ENCODE measurements at regions not wholly inside any gene's neighbourhood (a gene's known extent, or its start where the extent isn't known, plus 50 kb on each side); places are given as distances from the start of the nearest gene placed in this dataset.

- Histone ChIP-seq H3K4me3 (ENCODE audit: low read depth in 1 of 2, low read length in 2 of 2) (no peak overlapping the region), H3K27ac (ENCODE audit: low read length) (no peak overlapping the region), H3K36me3 (ENCODE audit: control insufficient read depth in 1 of 2, insufficient read depth in 2 of 2, low read length in 2 of 2) (no peaks in the 10 kb centered on the region), H3K27me3 (ENCODE audit: low read depth, low read length) (no peaks in the 10 kb centered on the region), H3K4me1 (ENCODE audit: control insufficient read depth in 1 of 2, insufficient read depth in 2 of 2, low read length in 2 of 2) (peaks cover 0 to 26% of the 10 kb centered on the region in 2 donors), H3K9me3 (ENCODE audit: control insufficient read depth in 1 of 2, low read length in 2 of 2) (no peaks in the 10 kb centered on the region)
Measured at GRCh38 chr10:44047361-44047760, 337.5 kb downstream of the CXCL12 start.

GRCh38 chr10:44046605-44047004, 338.3 kb downstream of the CXCL12 start:
- Histone ChIP-seq H3K36me3 (ENCODE audit: control insufficient read depth in 1 of 2, insufficient read depth in 2 of 2, low read length in 2 of 2) (no peaks in the 10 kb centered on the region), H3K9me3 (ENCODE audit: control insufficient read depth in 1 of 2, low read length in 2 of 2) (no peaks in the 10 kb centered on the region), H3K27ac (ENCODE audit: low read length) (no peak overlapping the region), H3K27me3 (ENCODE audit: low read depth, low read length) (no peaks in the 10 kb centered on the region), H3K4me1 (ENCODE audit: control insufficient read depth in 1 of 2, insufficient read depth in 2 of 2, low read length in 2 of 2) (peaks cover 0 to 26% of the 10 kb centered on the region in 2 donors), H3K4me3 (ENCODE audit: low read depth in 1 of 2, low read length in 2 of 2) (no peak overlapping the region)

GRCh38 chr10:44045020-44045419, 339.9 kb downstream of the CXCL12 start:
- no peaks in the 10 kb centered on the region for H3K27me3 ChIP-seq (ENCODE audit: low read depth, low read length)
- H3K27ac ChIP-seq (ENCODE audit: low read length) = no peak overlapping the region
- no peaks in the 10 kb centered on the region for H3K36me3 ChIP-seq (ENCODE audit: control insufficient read depth in 1 of 2, insufficient read depth in 2 of 2, low read length in 2 of 2)
- H3K4me1 ChIP-seq (ENCODE audit: control insufficient read depth in 1 of 2, insufficient read depth in 2 of 2, low read length in 2 of 2) = peaks cover 0 to 26% of the 10 kb centered on the region in 2 donors
- no peaks in the 10 kb centered on the region for H3K9me3 ChIP-seq (ENCODE audit: control insufficient read depth in 1 of 2, low read length in 2 of 2)
- H3K4me3 ChIP-seq (ENCODE audit: low read depth in 1 of 2, low read length in 2 of 2) = no peak overlapping the region

GRCh38 chr10:44044549-44044948, 340.3 kb downstream of the CXCL12 start:
- Histone ChIP-seq H3K27me3 (ENCODE audit: low read depth, low read length) (no peaks in the 10 kb centered on the region), H3K36me3 (ENCODE audit: control insufficient read depth in 1 of 2, insufficient read depth in 2 of 2, low read length in 2 of 2) (no peaks in the 10 kb centered on the region), H3K27ac (ENCODE audit: low read length) (no peak overlapping the region), H3K9me3 (ENCODE audit: control insufficient read depth in 1 of 2, low read length in 2 of 2) (no peaks in the 10 kb centered on the region), H3K4me3 (ENCODE audit: low read depth in 1 of 2, low read length in 2 of 2) (no peak overlapping the region), H3K4me1 (ENCODE audit: control insufficient read depth in 1 of 2, insufficient read depth in 2 of 2, low read length in 2 of 2) (peaks cover 0 to 26% of the 10 kb centered on the region in 2 donors)

GRCh38 chr10:44043646-44044375, 341.1 kb downstream of the CXCL12 start:
- no peak overlapping the region for H3K27ac ChIP-seq (ENCODE audit: low read length)

GRCh38 chr10:44042926-44043602, 341.8 kb downstream of the CXCL12 start:
- H3K27ac ChIP-seq (ENCODE audit: low read length) = no peak overlapping the region
- no peak overlapping the region for H3K4me3 ChIP-seq (ENCODE audit: low read depth in 1 of 2, low read length in 2 of 2)
- peaks cover 0 to 26% of the 10 kb centered on the region in 2 donors for H3K4me1 ChIP-seq (ENCODE audit: control insufficient read depth in 1 of 2, insufficient read depth in 2 of 2, low read length in 2 of 2)
- no peaks in the 10 kb centered on the region for H3K36me3 ChIP-seq (ENCODE audit: control insufficient read depth in 1 of 2, insufficient read depth in 2 of 2, low read length in 2 of 2)
- H3K9me3 ChIP-seq (ENCODE audit: control insufficient read depth in 1 of 2, low read length in 2 of 2) = no peaks in the 10 kb centered on the region
- no peaks in the 10 kb centered on the region for H3K27me3 ChIP-seq (ENCODE audit: low read depth, low read length)

More at GRCh38 chr10:44043646-44044375, 341.1 kb downstream of the CXCL12 start:
- Histone ChIP-seq H3K4me3 (ENCODE audit: low read depth in 1 of 2, low read length in 2 of 2) (no peak overlapping the region), H3K36me3 (ENCODE audit: control insufficient read depth in 1 of 2, insufficient read depth in 2 of 2, low read length in 2 of 2) (no peaks in the 10 kb centered on the region), H3K4me1 (ENCODE audit: control insufficient read depth in 1 of 2, insufficient read depth in 2 of 2, low read length in 2 of 2) (peaks cover 0 to 26% of the 10 kb centered on the region in 2 donors), H3K9me3 (ENCODE audit: control insufficient read depth in 1 of 2, low read length in 2 of 2) (no peaks in the 10 kb centered on the region), H3K27me3 (ENCODE audit: low read depth, low read length) (no peaks in the 10 kb centered on the region)

- H3K9me3 ChIP-seq (ENCODE audit: control insufficient read depth in 1 of 2, low read length in 2 of 2) = no peaks in the 10 kb centered on the region
- H3K4me3 ChIP-seq (ENCODE audit: low read depth in 1 of 2, low read length in 2 of 2) = no peak overlapping the region
- no peaks in the 10 kb centered on the region for H3K36me3 ChIP-seq (ENCODE audit: control insufficient read depth in 1 of 2, insufficient read depth in 2 of 2, low read length in 2 of 2)
- H3K27ac ChIP-seq (ENCODE audit: low read length) = no peak overlapping the region
- peaks cover 0 to 21% of the 10 kb centered on the region in 2 donors for H3K4me1 ChIP-seq (ENCODE audit: control insufficient read depth in 1 of 2, insufficient read depth in 2 of 2, low read length in 2 of 2)
- no peaks in the 10 kb centered on the region for H3K27me3 ChIP-seq (ENCODE audit: low read depth, low read length)
Measured at GRCh38 chr10:44042075-44042770, 342.7 kb downstream of the CXCL12 start.

GRCh38 chr10:44039599-44039998, 345.3 kb downstream of the CXCL12 start:
- H3K27me3 ChIP-seq (ENCODE audit: low read depth, low read length) = no peaks in the 10 kb centered on the region
- peaks cover 0 to 7% of the 10 kb centered on the region in 2 donors for H3K4me1 ChIP-seq (ENCODE audit: control insufficient read depth in 1 of 2, insufficient read depth in 2 of 2, low read length in 2 of 2)
- no peaks in the 10 kb centered on the region for H3K36me3 ChIP-seq (ENCODE audit: control insufficient read depth in 1 of 2, insufficient read depth in 2 of 2, low read length in 2 of 2)
- no peak overlapping the region for H3K27ac ChIP-seq (ENCODE audit: low read length)
- H3K9me3 ChIP-seq (ENCODE audit: control insufficient read depth in 1 of 2, low read length in 2 of 2) = no peaks in the 10 kb centered on the region
- H3K4me3 ChIP-seq (ENCODE audit: low read depth in 1 of 2, low read length in 2 of 2) = no peak overlapping the region

GRCh38 chr10:44036425-44036824, 348.5 kb downstream of the CXCL12 start:
- Histone ChIP-seq H3K36me3 (ENCODE audit: control insufficient read depth in 1 of 2, insufficient read depth in 2 of 2, low read length in 2 of 2) (no peaks in the 10 kb centered on the region), H3K27ac (ENCODE audit: low read length) (no peak overlapping the region), H3K9me3 (ENCODE audit: control insufficient read depth in 1 of 2, low read length in 2 of 2) (no peaks in the 10 kb centered on the region), H3K4me3 (ENCODE audit: low read depth in 1 of 2, low read length in 2 of 2) (no peak overlapping the region), H3K4me1 (ENCODE audit: control insufficient read depth in 1 of 2, insufficient read depth in 2 of 2, low read length in 2 of 2) (no peaks in the 10 kb centered on the region), H3K27me3 (ENCODE audit: low read depth, low read length) (no peaks in the 10 kb centered on the region)

GRCh38 chr10:44035474-44036197, 349.3 kb downstream of the CXCL12 start:
- Histone ChIP-seq H3K4me1 (ENCODE audit: control insufficient read depth in 1 of 2, insufficient read depth in 2 of 2, low read length in 2 of 2) (no peaks in the 10 kb centered on the region), H3K36me3 (ENCODE audit: control insufficient read depth in 1 of 2, insufficient read depth in 2 of 2, low read length in 2 of 2) (no peaks in the 10 kb centered on the region), H3K27ac (ENCODE audit: low read length) (no peak overlapping the region), H3K4me3 (ENCODE audit: low read depth in 1 of 2, low read length in 2 of 2) (no peak overlapping the region), H3K27me3 (ENCODE audit: low read depth, low read length) (no peaks in the 10 kb centered on the region), H3K9me3 (ENCODE audit: control insufficient read depth in 1 of 2, low read length in 2 of 2) (no peaks in the 10 kb centered on the region)

GRCh38 chr10:44034946-44035345, 350.0 kb downstream of the CXCL12 start:
- Histone ChIP-seq H3K4me1 (ENCODE audit: control insufficient read depth in 1 of 2, insufficient read depth in 2 of 2, low read length in 2 of 2) (peaks cover 0 to 4% of the 10 kb centered on the region in 2 donors), H3K27ac (ENCODE audit: low read length) (no peak overlapping the region), H3K36me3 (ENCODE audit: control insufficient read depth in 1 of 2, insufficient read depth in 2 of 2, low read length in 2 of 2) (no peaks in the 10 kb centered on the region), H3K27me3 (ENCODE audit: low read depth, low read length) (no peaks in the 10 kb centered on the region), H3K4me3 (ENCODE audit: low read depth in 1 of 2, low read length in 2 of 2) (no peak overlapping the region), H3K9me3 (ENCODE audit: control insufficient read depth in 1 of 2, low read length in 2 of 2) (no peaks in the 10 kb centered on the region)
